ENCODE measurements at regions not wholly inside any gene's neighbourhood (a gene's known extent, or its start where the extent isn't known, plus 50 kb on each side); places are given as distances from the start of the nearest gene placed in this dataset.

GRCh38 chr16:72262711-72263110, 90.8 kb upstream of the PMFBP1 start:
- TF ChIP-seq CTCF (IDR thresholded peaks at IDR 0.05; ENCODE audit: low read depth, low read length, poor library complexity, severe bottlenecking) (no peak), EZH2phosphoT487 (IDR thresholded peaks at IDR 0.05; ENCODE audit: borderline replicate concordance, low read length) (no peak)

All from DOHH2 (cell line).